ENCODE measurements at regions not wholly inside any gene's neighbourhood (a gene's known extent, or its start where the extent isn't known, plus 50 kb on each side); places are given as distances from the start of the nearest gene placed in this dataset.

DNA sequence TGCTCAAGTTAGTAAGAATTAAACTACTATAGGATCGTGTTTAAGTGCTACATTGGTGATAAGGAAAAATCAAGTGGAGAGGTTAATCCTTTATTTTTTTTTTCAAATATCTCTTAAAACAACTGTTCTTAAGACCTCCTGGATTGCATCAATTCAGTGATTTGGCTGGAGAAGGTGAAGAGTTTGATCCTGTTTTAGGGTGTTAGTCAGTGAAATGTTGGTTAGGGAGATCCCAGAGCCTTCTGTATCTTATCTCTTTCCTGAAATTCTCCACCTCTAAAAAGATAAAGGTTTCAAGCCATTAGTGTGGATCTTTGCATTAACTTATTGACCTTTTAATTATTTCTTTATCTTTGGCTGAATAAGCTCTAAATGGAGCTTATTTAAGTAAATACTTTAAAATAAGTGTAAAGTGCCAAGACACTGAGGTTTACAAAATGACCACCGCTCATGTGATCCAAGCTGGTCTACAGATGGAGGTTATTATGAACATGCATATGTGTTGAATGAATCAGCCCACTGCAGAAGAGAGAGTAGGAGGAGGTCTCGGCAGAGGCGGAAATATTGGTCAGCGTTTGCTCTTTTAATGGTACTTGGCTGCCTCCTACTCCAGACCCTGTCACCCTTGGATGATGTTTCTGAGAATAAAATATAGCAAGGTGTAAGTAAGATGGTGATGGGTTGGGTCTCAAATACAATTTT, 51.8 kb upstream of the BMPER start:
- BruUV-seq (replicated peaks), result no TSS peak
- Histone ChIP-seq H4K20me1 (ENCODE audit: insufficient read depth) (no peaks in the 10 kb centered on the region), H2AFZ (ENCODE audit: low read depth, low read length, poor library complexity, severe bottlenecking) (no peak overlapping the region), H3K4me3 (replicated peaks in 1 of 2; ENCODE audit: low read depth in 1 of 2, low read length in 2 of 2) (no peak overlapping the region), H3K36me3 (ENCODE audit: control insufficient read depth in 1 of 2, insufficient read depth in 2 of 2, low read length in 2 of 2) (no peaks in the 10 kb centered on the region), H3K27ac (ENCODE audit: low read depth, low read length) (no peak overlapping the region), H3K4me2 (ENCODE audit: low read length) (no peak overlapping the region), H3K27me3 (ENCODE audit: insufficient read depth, low read length) (no peaks in the 10 kb centered on the region), H3K9me2 (ENCODE audit: insufficient read depth) (no peaks in the 10 kb centered on the region), H3K9me3 (ENCODE audit: control insufficient read depth in 1 of 2, insufficient read depth in 1 of 2, low read depth in 1 of 2, low read length in 2 of 2) (no peaks in the 10 kb centered on the region), H3K9ac (ENCODE audit: low read length) (no peak overlapping the region), H3K79me2 (ENCODE audit: insufficient read depth, low read length) (no peaks in the 10 kb centered on the region), H3K4me1 (ENCODE audit: control insufficient read depth in 1 of 2, insufficient read depth in 2 of 2, low read length in 2 of 2) (no peaks in the 10 kb centered on the region)
- TF ChIP-seq ELF1 (IDR thresholded peaks at IDR 0.05; ENCODE audit: borderline replicate concordance, low read depth) (no peak), SRF (IDR thresholded peaks at IDR 0.05; ENCODE audit: low read depth) (no peak), EGR1 (IDR thresholded peaks at IDR 0.05; ENCODE audit: low read depth) (no peak), RAD21 (IDR thresholded peaks at IDR 0.05; ENCODE audit: low read depth) (no peak), FOSL1 (IDR thresholded peaks at IDR 0.05; ENCODE audit: low read depth) (no peak), EZH2 (IDR thresholded peaks at IDR 0.05) (no peak), CEBPB (IDR thresholded peaks at IDR 0.05; ENCODE audit: low read depth) (no peak), CBX3 (IDR thresholded peaks at IDR 0.05; ENCODE audit: low read depth) (no peak), SP1 (IDR thresholded peaks at IDR 0.05; ENCODE audit: low read depth) (no peak), YY1 (IDR thresholded peaks at IDR 0.05; ENCODE audit: extremely low read depth, insufficient replicate concordance, low read depth, low read length) (no peak), JUND (IDR thresholded peaks at IDR 0.05) (no peak), ZNF274 (IDR thresholded peaks at IDR 0.05; ENCODE audit: low read depth, low read length) (no peak), TCF7L2 (IDR thresholded peaks at IDR 0.05; ENCODE audit: borderline replicate concordance, extremely low read depth, insufficient read depth, insufficient read length) (no peak), ZFX (IDR thresholded peaks at IDR 0.05) (no peak), POLR2A (IDR thresholded peaks at IDR 0.05; ENCODE audit: borderline replicate concordance, extremely low read depth, insufficient read depth, insufficient read length) (no peak)
- TF ChIP-seq, protein P1, sequence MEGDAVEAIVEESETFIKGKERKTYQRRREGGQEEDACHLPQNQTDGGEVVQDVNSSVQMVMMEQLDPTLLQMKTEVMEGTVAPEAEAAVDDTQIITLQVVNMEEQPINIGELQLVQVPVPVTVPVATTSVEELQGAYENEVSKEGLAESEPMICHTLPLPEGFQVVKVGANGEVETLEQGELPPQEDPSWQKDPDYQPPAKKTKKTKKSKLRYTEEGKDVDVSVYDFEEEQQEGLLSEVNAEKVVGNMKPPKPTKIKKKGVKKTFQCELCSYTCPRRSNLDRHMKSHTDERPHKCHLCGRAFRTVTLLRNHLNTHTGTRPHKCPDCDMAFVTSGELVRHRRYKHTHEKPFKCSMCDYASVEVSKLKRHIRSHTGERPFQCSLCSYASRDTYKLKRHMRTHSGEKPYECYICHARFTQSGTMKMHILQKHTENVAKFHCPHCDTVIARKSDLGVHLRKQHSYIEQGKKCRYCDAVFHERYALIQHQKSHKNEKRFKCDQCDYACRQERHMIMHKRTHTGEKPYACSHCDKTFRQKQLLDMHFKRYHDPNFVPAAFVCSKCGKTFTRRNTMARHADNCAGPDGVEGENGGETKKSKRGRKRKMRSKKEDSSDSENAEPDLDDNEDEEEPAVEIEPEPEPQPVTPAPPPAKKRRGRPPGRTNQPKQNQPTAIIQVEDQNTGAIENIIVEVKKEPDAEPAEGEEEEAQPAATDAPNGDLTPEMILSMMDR (IDR thresholded peaks at IDR 0.05 in 2 of 3, conservative IDR thresholded peaks at IDR 0.05 in 1 of 3; ENCODE audit: borderline replicate concordance in 1 of 3, insufficient read depth in 1 of 3, low read depth in 2 of 3, low read length in 2 of 3), result no peak
- TF ChIP-seq, protein P2, sequence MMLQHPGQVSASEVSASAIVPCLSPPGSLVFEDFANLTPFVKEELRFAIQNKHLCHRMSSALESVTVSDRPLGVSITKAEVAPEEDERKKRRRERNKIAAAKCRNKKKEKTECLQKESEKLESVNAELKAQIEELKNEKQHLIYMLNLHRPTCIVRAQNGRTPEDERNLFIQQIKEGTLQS (IDR thresholded peaks at IDR 0.05), result no peak
- DNase-seq (ENCODE audit: low read depth, low spot score) (no peak), ATAC-seq (no peak)
- ChIA-PET POLR2A (no interaction called here), RAD21 (ENCODE audit: low non-redundant PET in 1 of 2, low total read pairs in 2 of 2, uncharacterized antibody in 2 of 2, unreplicated experiment in 2 of 2) (no interaction called here), CTCF (no interaction called here)
- intact Hi-C loops (cut with micrococcal nuclease), result no loop called here

All from HCT116 (cell line).